Panc1 (cell line): ENCODE measurements at regions not wholly inside any gene's neighbourhood (a gene's known extent, or its start where the extent isn't known, plus 50 kb on each side); places are given as distances from the start of the nearest gene placed in this dataset.

Experiments used
- ATAC-seq: fragments of 200-7000 bp; cut with Tn5 transposase; 2 replicates; pipeline ENCODE4 v1.9.1; 2020; ENCODE audit warnings: mild to moderate bottlenecking, moderate library complexity
- BruUV-seq: library from RNA; stranded (reverse); fragments of 400-500 nt; replicated peaks from 2 replicates; lab custom pipeline; 2021; lab: Mats Ljungman, UMichigan
- CTCF ChIA-PET: fragments of 300-600 bp; sonication (Branson Sonifier 250); formaldehyde crosslinking; loops from one replicate; lab custom pipeline; 2022; ENCODE audit warnings: antibody characterized with exemption; lab: Charles Lee
- POLR2A ChIA-PET: fragments of 300-600 bp; sonication (Branson Sonifier 250); formaldehyde crosslinking; loops from one replicate; lab custom pipeline; 2022; ENCODE audit warnings: antibody characterized with exemption; lab: Charles Lee
- DNase-seq: peaks from one replicate; pipeline ENCODE4 v3.0.0-alpha.2; 2010; ENCODE audit warnings: low read depth, low spot score
- H3K27ac ChIP-seq: 2 replicates; pipeline ENCODE4 v1.5.1; 2011; ENCODE audit warnings: mild to moderate bottlenecking, low read length, inconsistent platforms
- H3K27me3 ChIP-seq: fragments of 200-500 bp; sonication (Bioruptor generic); 2 replicates; pipeline ENCODE4 v1.6.0; 2014; ENCODE audit warnings: low read length, inconsistent platforms; ENCODE audit not compliant: control insufficient read depth, insufficient read depth
- H3K36me3 ChIP-seq: fragments of 200-500 bp; sonication (Bioruptor generic); 2 replicates; pipeline ENCODE4 v1.5.1; 2014; ENCODE audit warnings: inconsistent platforms, mild to moderate bottlenecking, low read length, moderate library complexity; ENCODE audit not compliant: control insufficient read depth, insufficient read depth
- H3K4me1 ChIP-seq: 2 replicates; pipeline ENCODE4 v1.5.1; 2011; ENCODE audit warnings: inconsistent platforms, mild to moderate bottlenecking, low read length, moderate library complexity; ENCODE audit not compliant: control insufficient read depth, insufficient read depth
- H3K4me3 ChIP-seq, 2 experiments: 2 replicates each; pipeline ENCODE4 v1.5.1; 2011 to 2012; ENCODE audit warnings: low read depth in 2 of 2, low read length in 2 of 2, mild to moderate bottlenecking in 2 of 2, inconsistent platforms in 1 of 2, moderate library complexity in 1 of 2
- H3K9me3 ChIP-seq: fragments of 200-500 bp; sonication (Bioruptor generic); 2 replicates; pipeline ENCODE4 v1.5.1; 2014; ENCODE audit warnings: low read depth, mild to moderate bottlenecking, inconsistent platforms, low read length, moderate library complexity; ENCODE audit not compliant: control insufficient read depth, insufficient read depth
- POLR2AphosphoS5 ChIP-seq: IDR thresholded peaks from 2 replicates; pipeline ENCODE4 v1.6.1; 2012; ENCODE audit warnings: mild to moderate bottlenecking, low read depth, low read length, moderate library complexity
- SIN3A ChIP-seq: IDR thresholded peaks from 2 replicates; pipeline ENCODE4 v1.6.1; 2012; ENCODE audit warnings: low read depth, mild to moderate bottlenecking, low read length, moderate library complexity, borderline replicate concordance; ENCODE audit not compliant: insufficient read depth
- TCF7L2 ChIP-seq: IDR thresholded peaks from 2 replicates; pipeline ENCODE4 v1.6.1; 2011; ENCODE audit warnings: mild to moderate bottlenecking, low read depth, low read length, inconsistent platforms
- in situ Hi-C: cut with HindIII; loops from 2 replicates; pipeline ENCODE4 v1.10.0; 2016; ENCODE audit warnings: low sequenced_read_pairs, low pct_unique_long_range_greater_than_20kb
- intact Hi-C: fragments of 100-400 bp; cut with micrococcal nuclease; formaldehyde crosslinking; loops from one replicate; pipeline ENCODE4 v1.10.0; 2022; ENCODE audit not compliant: unreplicated experiment
- TF ChIP-seq, protein P1 (sequence below), 2 experiments: IDR thresholded peaks; 2 replicates each; pipeline ENCODE4 v1.6.1; 2011 to 2012; ENCODE audit warnings: low read depth in 2 of 2, control low read depth in 1 of 2, low read length in 1 of 2, mild to moderate bottlenecking in 1 of 2, moderate library complexity in 1 of 2; ENCODE audit not compliant: insufficient read depth in 1 of 2
- TF ChIP-seq, protein P2 (sequence below): fragments of 450-650 bp; IDR thresholded peaks from 2 replicates; pipeline ENCODE4 v1.5.1; 2017; ENCODE audit warnings: mild to moderate bottlenecking

DNA sequence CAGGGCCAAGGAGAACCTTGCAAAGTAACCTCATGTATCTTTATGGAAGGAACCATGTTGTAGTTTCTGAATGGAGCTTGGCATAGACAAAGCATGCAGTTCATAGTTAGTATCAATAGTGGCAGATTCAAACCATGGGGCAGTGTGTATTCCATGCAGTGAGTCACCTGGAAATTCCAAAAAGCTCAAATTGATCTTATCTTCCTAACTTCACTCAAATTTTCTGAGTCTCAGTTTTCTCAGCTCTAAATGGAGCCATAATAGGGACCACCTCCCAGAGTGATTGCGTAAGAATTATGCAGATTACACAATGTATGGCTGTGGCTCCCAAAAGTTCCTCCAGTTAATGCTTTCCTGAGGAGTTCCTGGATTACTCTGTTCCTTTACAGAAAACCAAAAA lies 549.9 kb upstream of the KLF4 start:
- no peak for DNase-seq
- H3K27ac ChIP-seq, result no peak overlapping the region

DNA sequence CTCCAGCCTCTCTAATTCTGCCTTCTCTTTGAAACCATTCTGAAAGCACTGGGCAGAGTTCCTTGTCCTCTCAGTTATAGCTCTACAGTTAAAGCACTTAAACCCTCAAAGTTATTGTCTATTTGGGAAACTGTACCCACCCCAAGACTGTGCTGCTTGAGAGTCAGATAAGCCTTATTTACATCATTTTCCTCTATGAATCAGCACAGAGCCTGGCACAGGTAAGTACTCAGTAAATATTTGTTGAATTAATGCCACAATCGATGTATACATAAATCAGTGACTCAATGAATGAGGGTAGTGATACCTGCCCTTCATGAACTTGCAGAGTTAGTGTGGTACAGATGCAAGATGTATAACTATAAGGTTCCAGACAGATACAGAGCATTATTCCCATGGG lies 549.4 kb upstream of the KLF4 start:
- Histone ChIP-seq H3K9me3 (no peaks in the 10 kb centered on the region), H3K27me3 (no peaks in the 10 kb centered on the region), H3K4me3 (no peak overlapping the region), H3K27ac (no peak overlapping the region), H3K4me1 (no peaks in the 10 kb centered on the region), H3K36me3 (no peaks in the 10 kb centered on the region)
- intact Hi-C loops (no loop called here), in situ Hi-C loops (no loop called here)
- ChIA-PET POLR2A (no interaction called here), CTCF (no interaction called here)
- DNase-seq (no peak), ATAC-seq (no peak)
- TF ChIP-seq, protein P1, sequence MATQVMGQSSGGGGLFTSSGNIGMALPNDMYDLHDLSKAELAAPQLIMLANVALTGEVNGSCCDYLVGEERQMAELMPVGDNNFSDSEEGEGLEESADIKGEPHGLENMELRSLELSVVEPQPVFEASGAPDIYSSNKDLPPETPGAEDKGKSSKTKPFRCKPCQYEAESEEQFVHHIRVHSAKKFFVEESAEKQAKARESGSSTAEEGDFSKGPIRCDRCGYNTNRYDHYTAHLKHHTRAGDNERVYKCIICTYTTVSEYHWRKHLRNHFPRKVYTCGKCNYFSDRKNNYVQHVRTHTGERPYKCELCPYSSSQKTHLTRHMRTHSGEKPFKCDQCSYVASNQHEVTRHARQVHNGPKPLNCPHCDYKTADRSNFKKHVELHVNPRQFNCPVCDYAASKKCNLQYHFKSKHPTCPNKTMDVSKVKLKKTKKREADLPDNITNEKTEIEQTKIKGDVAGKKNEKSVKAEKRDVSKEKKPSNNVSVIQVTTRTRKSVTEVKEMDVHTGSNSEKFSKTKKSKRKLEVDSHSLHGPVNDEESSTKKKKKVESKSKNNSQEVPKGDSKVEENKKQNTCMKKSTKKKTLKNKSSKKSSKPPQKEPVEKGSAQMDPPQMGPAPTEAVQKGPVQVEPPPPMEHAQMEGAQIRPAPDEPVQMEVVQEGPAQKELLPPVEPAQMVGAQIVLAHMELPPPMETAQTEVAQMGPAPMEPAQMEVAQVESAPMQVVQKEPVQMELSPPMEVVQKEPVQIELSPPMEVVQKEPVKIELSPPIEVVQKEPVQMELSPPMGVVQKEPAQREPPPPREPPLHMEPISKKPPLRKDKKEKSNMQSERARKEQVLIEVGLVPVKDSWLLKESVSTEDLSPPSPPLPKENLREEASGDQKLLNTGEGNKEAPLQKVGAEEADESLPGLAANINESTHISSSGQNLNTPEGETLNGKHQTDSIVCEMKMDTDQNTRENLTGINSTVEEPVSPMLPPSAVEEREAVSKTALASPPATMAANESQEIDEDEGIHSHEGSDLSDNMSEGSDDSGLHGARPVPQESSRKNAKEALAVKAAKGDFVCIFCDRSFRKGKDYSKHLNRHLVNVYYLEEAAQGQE (IDR thresholded peaks at IDR 0.05; ENCODE audit: insufficient read depth in 1 of 2, low read depth in 2 of 2, low read length in 1 of 2), result no peak
- no peak for TF ChIP-seq POLR2AphosphoS5
- TF ChIP-seq SIN3A, result no peak
- TF ChIP-seq, protein P2, sequence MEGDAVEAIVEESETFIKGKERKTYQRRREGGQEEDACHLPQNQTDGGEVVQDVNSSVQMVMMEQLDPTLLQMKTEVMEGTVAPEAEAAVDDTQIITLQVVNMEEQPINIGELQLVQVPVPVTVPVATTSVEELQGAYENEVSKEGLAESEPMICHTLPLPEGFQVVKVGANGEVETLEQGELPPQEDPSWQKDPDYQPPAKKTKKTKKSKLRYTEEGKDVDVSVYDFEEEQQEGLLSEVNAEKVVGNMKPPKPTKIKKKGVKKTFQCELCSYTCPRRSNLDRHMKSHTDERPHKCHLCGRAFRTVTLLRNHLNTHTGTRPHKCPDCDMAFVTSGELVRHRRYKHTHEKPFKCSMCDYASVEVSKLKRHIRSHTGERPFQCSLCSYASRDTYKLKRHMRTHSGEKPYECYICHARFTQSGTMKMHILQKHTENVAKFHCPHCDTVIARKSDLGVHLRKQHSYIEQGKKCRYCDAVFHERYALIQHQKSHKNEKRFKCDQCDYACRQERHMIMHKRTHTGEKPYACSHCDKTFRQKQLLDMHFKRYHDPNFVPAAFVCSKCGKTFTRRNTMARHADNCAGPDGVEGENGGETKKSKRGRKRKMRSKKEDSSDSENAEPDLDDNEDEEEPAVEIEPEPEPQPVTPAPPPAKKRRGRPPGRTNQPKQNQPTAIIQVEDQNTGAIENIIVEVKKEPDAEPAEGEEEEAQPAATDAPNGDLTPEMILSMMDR, result no peak
- TF ChIP-seq TCF7L2, result no peak
- BruUV-seq, result no TSS peak

More for the DNA sequence above, 549.9 kb upstream of the KLF4 start:
- H3K4me3 ChIP-seq, result no peak overlapping the region
- no peaks in the 10 kb centered on the region for H3K4me1 ChIP-seq
- BruUV-seq, result no TSS peak
- ChIA-PET CTCF (no interaction called here), POLR2A (no interaction called here)
- in situ Hi-C loops (no loop called here), intact Hi-C loops (no loop called here)
- H3K27me3 ChIP-seq, result no peaks in the 10 kb centered on the region
- H3K9me3 ChIP-seq, result no peaks in the 10 kb centered on the region
- no peak for ATAC-seq
- H3K36me3 ChIP-seq, result no peaks in the 10 kb centered on the region
- TF ChIP-seq TCF7L2 (no peak), POLR2AphosphoS5 (no peak), SIN3A (no peak)
- TF ChIP-seq, protein P2, result no peak
- TF ChIP-seq, protein P1 (IDR thresholded peaks at IDR 0.05; ENCODE audit: insufficient read depth in 1 of 2, low read depth in 2 of 2, low read length in 1 of 2), result no peak
